ENCODE measurements at regions not wholly inside any gene's neighbourhood (a gene's known extent, or its start where the extent isn't known, plus 50 kb on each side); places are given as distances from the start of the nearest gene placed in this dataset.

GRCh38 chr1:38481871-38482826 is 377.4 kb downstream of the RRAGC start:
- TF ChIP-seq CTCF (IDR thresholded peaks at IDR 0.05), result no peak
- TF ChIP-seq MAX (CRISPR knock-in tag; IDR thresholded peaks at IDR 0.05), result no peak
- no peak for TF ChIP-seq JUN (CRISPR knock-in tag; IDR thresholded peaks at IDR 0.05)
- TF ChIP-seq ZNF263 (CRISPR knock-in tag; IDR thresholded peaks at IDR 0.05; ENCODE audit: low read depth), result no peak
- TF ChIP-seq ZNF281 (CRISPR knock-in tag; IDR thresholded peaks at IDR 0.05), result no peak
- TF ChIP-seq ATF3 (CRISPR knock-in tag; conservative IDR thresholded peaks at IDR 0.05), result no peak
- TF ChIP-seq CREM (CRISPR knock-in tag; IDR thresholded peaks at IDR 0.05), result no peak
- TF ChIP-seq SP1 (CRISPR knock-in tag; conservative IDR thresholded peaks at IDR 0.05), result no peak
- no peak for TF ChIP-seq E2F1 (CRISPR knock-in tag; IDR thresholded peaks at IDR 0.05)

Data from WTC11 (cell line).